NCI-H82 treated with DMSO at 0.1 percent for 48 hours (cell line): ENCODE measurements at regions not wholly inside any gene's neighbourhood (a gene's known extent, or its start where the extent isn't known, plus 50 kb on each side); places are given as distances from the start of the nearest gene placed in this dataset.
"Not testable (repeated sequence)": the region's sequence is repeated elsewhere in the genome, so short reads cannot be mapped to it uniquely, and the experiment has no call there.

ENCODE experiments used
- DNase-seq: peaks from one replicate; lab custom pipeline; 2025; ENCODE audit not compliant: unreplicated experiment; lab: John Stamatoyannopoulos, UW

DNA sequence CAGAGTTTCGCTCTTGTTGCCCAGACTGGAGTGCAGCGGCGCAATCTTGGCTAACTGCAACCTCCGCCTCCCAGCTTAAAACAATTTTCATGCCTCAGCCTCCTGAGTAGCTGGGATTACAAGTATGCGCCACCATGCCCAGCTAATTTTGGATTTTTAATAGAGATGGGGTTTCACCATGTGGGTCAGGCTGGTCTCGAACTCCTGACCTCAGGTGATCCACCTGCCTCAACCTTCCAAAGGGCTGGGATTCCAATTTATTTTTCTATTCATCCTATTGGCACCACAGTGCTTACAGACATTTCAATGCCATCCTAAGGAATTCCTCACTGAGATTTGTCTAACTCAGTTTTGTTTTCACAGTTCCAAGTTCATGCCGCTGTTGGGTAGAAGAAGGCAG lies 98.3 kb upstream of the EGLN3 start:
- not testable (repeated sequence) for DNase-seq

DNA sequence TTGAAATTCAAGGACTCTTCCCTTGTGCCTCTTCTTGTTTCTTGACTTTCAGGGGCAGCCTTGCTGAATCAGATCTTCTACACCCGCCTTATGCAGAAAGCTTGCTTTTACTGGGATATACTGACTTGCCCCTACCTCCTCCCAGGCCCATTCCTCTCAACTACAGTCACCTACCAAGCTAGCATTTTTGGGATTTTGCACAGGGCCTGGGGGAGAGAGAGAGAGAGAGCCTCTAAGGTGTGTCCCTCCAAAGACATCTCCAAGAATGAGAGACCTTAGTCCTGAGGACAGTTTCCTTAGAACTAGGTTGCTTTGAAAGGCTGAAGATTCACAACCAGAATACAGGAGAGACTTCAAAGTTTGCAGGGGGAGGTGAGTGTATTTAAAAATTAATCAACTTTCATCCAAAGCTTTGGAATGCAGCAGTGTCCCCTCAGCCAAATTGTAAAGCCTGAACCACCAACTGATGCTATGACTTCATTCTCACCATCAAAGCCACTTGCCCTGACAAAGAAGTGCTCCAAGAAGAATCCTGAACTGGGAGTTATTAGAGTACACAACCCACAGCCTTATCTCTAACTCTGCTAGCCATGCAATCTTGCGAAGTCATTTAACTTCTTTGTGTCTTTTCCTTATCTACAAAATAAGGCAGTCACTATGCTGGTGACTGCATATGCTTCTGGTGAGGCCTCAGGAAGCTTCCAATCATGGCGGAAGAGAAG lies 96.1 kb upstream of the EGLN3 start:
- DNase-seq = no peak

DNA sequence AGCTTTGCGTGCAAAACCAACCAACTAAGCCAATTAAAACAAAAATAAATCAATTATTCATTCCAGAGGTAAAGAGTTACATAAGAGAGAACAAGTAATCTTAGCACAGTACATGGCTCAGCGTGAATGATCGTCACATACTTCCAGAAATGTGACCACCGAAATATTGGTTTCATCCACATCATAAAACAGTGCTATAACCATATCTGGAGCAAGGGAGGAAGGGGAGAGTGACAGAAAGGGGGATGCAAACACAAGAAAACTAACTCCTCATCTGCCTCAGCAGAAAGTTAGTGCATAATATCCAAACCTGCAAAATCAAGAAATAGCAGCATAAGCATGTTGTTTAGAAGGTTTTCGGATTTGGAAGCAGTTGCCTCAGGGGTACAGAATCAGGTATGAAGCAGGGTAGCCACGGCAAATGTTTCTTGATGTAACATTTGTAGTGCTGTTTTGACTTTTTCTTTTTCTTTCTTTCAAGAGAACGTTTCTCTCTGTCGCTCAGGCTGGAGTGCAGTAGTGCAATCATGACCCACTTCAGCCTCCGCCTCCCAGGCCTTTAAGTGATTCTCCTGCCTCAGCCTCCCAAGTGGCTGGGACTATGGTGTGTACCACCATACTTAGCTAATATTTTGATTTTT lies 93.9 kb upstream of the EGLN3 start:
- no peak for DNase-seq

DNA sequence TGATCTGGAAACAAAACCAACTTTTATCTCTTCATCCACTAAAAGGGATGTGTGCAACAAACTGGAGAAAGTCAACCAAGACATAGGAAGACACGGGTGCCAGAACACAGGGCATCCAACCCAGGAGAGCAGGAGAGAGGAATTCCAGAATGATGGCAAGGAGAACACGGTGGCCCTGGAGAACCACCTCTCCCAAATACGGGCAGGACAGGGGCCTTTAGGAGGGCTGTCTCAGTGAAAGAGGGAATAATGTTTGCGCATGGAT lies 93.4 kb upstream of the EGLN3 start:
- no peak for DNase-seq

DNA sequence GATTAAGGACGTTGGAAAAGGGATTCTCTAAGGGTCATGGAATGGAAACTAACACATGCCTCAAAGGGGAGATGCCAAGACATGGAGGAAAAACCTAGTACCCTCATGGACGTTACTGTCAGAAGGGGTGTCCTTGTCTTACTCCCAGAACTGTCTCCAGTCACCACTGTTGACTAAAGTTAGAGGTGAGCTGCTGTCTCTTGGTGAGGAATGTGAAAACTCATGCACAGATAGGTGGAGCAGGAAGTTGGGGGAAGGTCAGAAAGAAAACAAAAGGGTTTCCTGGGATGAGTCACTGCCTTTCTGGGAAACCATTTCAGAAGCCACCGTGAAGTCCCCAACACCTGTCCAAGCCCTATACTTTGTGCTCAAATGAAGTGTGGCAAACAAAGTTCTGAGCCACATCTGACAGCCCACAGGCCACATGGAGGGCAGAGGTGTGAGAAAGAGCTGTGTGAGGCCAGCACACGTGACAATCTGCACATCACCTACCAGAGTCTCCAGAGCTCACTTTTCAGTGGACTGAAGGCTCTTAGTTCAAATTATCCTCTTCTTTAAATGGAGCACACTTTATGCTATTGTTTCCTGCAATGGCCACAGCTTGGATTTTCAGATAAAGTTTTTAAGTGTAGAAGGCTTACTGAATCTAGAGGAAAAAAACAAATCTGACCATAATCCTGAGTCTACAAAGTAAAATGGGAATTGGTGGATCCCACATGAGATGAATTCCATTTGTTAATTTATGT lies 92.9 kb upstream of the EGLN3 start:
- no peak for DNase-seq

DNA sequence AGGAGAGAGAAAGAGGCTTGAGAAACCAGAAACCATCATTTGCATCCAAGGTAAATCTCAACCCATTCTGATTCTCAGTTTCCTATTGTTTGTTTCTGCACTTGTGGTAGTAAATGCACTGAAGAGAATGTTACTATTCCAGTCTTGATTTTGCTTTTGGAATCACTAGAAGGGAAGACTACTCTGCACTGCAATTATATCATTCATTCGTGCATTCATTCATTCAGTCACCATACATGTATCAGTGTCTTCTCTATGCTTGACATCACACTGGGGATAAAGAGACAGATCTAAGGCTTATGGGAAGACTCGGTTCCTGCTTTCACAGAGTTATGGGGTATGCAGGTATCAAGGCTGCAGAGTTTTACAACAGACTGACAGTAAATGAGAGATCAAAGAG lies 90.3 kb upstream of the EGLN3 start:
- DNase-seq = no peak

DNA sequence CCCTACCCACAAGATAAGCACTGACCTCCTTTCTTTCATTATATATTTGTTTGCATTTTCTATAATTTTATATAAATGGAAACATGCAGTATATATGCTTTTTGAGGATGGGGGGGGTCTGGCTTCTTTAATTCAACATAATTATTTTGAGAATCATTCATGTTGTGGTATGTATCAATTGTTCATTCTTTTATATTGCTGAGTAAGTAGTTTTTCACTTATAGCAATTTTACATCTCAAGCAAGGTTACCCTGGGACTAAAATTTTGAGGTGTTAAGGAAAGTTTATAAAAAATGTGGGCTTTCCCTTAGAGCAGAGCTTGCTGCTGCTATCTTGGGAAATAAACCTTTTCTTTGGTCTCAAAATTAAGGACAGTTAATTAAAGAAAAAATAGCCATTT lies 89.9 kb upstream of the EGLN3 start:
- DNase-seq = no peak

DNA sequence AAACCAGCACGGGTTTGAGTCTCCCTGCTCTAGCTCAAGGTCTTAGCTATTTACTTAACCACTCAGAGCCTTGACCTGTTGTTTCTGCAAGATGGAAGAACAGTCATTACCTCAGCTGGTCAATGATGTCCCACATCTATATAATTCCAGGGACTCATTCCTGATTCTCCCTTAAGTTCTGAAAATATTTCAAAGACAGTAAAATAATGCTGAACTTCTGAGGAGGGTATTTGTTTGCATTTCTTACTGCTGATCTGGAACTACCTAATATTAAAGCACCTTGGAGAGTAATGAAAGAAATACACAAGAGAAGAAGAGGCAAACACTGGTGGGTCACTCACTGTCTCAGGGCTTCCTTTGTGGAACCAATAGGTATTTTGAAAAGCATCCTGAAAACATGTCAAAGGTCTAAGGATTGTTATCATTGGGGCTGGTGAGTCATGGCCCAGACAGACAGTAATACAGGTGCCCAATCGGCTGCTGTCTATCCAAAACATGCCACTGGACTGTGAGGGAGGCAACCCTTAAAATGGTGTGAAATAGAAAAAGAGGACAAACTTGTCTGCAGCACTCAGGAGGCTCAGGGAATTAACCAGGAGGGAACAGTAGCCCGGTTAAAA lies 88.7 kb upstream of the EGLN3 start:
- DNase-seq = no peak

DNA sequence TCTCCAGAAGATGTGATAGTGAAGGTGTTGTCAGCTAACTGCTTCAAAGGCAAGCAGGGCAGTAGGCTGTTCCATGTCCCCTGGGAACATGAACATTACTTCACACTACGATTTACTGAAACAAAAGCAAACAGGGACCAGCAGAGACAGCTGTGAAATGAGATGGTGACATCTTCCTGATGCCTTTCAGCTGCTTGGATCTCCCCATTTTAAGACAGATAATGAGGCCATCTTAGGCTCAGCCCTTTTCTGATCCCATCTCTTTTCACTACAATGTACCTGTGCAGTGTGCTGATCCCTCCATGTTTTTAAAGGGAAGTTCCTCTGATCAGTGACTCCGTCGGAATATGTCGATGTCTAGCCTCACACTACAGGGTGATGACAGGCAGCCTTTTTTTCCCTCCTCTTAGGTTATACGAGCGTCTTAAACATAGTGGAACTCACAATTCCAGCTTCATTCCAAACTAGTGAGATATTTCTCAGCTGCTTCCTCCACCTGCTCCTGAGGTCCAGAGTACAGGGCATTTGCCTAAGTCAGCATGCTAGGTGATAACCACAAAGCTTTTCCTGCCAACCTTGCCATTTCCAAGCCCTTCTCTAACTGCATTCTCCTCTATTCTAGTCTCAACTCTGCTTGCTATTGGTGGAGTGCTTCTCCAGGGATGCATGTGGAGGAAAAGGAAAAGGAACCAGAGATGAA lies 87.6 kb upstream of the EGLN3 start:
- no peak for DNase-seq

DNA sequence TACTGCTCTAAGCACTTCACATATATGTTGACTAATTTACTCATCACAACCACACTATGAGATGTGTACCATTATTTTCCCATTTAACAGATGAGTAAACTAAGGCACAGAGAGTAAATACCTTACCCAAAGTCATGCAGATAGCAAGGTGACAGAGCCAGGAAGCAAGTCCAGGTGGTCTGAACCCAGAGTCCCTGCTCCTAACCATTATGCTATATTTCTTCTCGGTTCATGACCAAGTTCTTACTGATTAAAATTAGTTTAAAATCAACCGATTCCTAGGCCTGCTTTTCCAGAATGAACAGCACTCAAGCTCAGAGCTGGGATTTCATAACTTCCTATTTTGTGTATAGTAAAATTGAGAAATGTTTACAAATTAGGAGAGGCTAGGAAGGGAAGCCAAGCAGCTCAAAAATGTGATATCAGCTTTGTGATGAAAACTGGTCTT lies 85.5 kb upstream of the EGLN3 start:
- no peak for DNase-seq

DNA sequence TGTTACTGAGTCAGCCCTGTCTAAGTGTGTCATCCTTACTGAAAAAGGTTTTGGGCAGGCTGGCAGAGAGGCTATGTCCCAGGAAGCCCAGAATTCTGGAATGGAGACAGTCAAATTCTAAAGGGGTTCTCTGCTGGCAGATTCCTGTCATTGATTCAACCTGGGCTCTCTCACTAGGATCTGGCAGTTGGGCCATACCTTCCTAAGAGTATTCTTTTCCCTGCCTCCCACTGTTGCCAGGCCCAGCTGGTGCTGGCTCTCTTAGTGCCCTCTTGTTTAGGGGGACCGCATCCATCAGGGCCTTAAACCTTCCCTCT lies 85.0 kb upstream of the EGLN3 start:
- no peak for DNase-seq

DNA sequence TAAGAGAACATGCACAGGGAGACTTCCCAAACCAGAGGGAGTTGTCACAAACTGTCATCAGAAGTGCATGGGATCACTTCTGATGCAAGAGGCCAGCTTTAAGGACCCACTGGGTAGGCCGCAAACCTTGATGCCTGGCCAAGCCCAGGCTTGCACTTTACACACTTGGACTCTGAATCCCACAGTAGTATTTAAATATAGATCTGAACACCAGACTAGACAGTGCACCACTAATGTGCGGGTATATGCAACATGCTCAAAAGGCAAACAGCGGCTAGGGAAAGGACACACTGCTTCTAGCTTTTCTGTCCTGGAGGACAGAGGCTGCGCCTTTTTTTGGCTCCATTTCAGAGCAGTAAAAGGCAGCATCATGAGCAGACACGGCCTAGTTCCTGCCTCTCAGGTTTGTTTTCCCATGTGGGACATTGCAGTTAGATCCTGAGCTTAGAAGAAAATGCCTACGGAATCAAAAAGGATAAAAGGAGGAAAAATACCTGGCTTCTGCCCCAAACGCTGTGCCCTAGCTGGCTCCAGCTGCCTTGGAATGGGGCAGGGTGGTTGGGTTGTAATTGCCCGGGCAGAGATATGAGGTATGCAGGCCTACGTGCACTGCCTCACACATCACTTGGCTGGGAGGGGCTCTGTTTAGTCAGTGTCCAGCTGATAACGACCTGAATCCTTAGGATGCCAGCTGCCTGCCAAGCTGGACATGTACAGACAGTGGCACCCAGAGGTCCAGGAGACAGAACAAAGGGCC lies 84.5 kb upstream of the EGLN3 start:
- DNase-seq = no peak

DNA sequence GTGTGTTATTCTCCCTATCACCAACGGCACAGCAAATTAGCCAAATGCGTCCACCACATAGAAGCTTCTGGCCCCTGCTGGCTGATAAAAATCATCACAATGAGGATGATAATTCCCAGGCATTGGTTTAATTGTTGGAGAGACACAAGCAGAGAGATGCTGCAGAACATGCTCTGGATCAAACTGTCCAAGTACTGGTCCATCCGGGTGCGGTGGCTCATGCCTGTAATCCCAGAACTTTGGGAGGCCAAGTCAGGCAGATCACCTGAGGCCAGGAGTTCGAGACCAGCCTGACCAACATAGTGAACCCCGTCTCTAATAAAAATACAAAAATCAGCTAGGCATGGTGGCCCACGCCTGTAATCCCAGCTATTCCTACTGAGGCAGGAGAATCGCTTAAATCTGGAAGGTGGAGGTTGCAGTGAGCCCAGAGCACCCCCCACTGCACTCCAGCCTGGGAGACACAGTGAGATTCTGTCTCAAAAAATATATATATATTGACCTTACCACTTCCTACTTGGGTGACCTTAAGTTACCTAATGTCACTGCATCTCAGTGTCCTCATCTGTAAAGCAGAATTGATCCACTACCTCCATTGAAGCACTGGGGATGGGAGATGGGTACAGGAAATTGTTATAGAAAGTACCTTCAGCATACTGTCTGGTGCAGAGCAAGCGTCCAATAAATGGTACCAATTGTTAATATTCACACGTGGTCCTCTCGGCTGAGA lies 83.7 kb upstream of the EGLN3 start:
- DNase-seq = no peak

DNA sequence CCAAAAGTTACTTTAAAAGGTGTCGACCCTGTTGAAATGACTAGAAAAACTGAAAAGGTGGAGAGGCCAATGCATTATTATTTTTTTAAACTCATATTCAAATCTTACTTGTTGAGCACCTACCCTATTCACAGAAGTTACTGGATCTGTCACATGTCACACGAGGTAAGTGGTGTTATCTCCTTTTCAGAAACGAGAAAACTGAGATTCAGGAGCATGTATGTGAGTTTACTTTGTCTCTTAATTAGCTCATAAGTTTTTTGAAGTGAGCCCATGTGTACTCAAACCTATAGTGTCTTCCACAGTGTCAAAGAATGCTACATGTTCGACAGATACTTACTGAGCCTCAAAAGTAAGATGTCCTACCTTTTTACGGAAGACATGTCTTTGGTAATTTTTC lies 81.8 kb upstream of the EGLN3 start:
- DNase-seq = no peak

DNA sequence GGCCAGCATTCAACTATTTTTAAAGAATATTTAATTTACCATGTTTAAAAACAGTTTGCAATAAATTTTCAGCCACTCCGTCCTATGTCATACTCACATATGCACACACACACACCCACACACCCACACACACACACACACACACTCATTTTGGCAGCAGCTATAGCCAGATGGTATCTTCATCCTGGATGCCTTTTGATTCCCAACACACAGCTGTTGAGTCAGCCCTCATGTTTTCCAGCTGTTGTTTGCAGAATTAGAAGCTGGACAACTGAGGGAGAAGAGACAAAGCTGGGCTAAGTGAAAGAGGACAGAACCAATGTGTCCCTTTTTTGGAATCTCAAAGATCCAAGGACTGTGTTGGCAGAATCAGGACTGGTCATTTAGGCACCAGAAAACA lies 80.0 kb upstream of the EGLN3 start:
- DNase-seq = peak; percentile 38

DNA sequence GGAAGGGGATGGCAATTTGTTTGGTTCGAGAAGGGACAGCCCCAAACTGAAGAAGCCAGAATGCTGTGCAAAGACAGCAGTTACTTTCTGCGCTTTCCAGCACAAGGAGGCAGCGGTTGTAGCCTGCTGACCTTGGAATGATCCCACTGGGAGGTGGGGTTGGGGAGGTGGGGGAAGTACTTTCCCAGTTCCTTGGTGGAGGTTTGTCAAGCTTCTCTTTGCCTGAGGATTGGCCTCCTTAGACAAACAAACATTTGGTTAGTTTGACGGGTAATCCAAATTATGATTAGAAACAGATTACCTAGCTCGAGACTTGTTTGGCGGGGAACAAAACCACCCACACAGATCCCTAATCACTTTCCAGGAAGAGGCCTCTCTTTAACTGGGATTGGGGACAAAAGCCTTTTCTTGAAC lies 79.1 kb upstream of the EGLN3 start:
- peak; percentile 61 for DNase-seq

DNA sequence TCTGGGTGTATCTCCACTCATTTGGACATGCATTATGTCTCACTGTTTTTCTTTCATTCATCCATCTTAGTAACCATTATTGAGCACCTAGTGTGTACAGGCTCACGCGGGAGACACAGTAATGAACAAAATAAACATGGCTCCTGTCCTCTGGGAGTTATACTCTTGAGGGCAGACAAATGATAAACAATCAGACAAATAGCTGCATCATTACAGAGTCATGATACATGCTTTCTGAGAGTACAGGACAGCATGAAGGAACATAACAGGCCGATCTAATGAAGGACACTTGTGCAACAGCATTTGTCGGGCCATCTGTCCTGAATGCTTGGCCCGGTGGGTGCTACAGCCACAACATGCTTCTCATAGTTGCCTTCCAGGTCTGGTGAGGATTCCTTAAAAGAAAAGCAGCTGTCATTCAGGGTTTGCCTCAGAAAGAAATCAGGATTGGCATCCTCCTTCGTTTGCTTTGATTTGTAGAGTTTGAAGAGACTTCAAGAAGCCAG lies 77.2 kb upstream of the EGLN3 start:
- DNase-seq = no peak

DNA sequence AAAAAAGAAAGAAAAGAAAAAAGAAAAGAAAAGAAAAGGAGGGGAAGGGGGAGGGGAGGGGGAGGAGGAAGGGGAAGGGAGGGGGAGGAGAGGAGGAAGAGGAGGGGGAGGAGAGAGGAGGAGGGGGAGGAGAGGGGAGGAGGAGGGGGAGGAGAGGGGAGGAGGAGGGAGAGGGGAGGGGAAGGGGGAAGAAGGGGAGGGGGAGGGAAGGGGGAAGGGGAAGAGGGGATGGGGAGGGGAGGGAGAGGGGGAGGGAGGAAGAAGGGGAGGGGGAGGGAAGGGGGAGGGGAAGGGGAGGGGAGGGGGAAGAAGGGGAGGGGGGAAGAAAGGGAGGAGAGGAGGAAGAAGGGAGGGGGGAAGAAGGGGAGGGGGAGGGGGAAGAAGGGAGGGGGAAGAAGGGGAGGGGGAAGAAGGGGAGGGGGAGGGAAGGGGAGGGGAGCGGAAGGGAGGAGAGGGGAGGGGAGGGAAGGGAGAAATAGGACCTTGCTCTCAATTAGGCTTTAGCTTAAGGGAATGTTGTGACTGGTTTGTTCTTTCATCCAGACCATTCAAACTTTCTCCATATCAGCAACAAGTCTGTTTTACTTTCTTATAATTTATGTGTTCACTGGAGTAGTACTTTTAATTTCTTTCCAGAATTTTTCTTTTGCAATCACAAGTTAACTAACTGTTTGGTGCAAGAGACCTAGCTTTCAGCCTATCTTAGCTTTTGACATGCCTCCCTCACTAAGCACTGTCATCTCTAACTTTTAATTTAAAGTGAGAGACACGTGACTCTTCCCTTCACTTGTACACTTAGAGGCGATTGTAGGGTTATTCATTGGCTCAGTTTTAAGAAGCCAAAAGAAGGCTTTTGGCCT lies 76.5 kb upstream of the EGLN3 start:
- DNase-seq = no peak
